K562 (cell line): ENCODE measurements at regions not wholly inside any gene's neighbourhood (a gene's known extent, or its start where the extent isn't known, plus 50 kb on each side); places are given as distances from the start of the nearest gene placed in this dataset.
A peak's percentile ranks its signal among the peaks of the same experiment; 100 is the strongest.

Experiments
- ATAC-seq: fragments of 200-7000 bp; cut with Tn5 transposase; 3 replicates; pipeline ENCODE4 v1.9.1; 2020; ENCODE audit warnings: moderate library complexity
- BruUV-seq: library from RNA; stranded (reverse); fragments of 400-500 nt; replicated peaks from 2 replicates; lab custom pipeline; 2021; lab: Mats Ljungman, UMichigan
- CTCF ChIA-PET: fragments of 300-600 bp; formaldehyde crosslinking; extraction: SDS; loops from one replicate; lab custom pipeline; 2021; ENCODE audit warnings: low intra/inter-chr PET ratio; lab: Yijun Ruan, JAX
- POLR2A ChIA-PET: fragments of 300-600, 350-650 bp; sonication (Branson Sonifier 250); formaldehyde crosslinking; extraction: SDS; loops from one replicate; lab custom pipeline; 2021; ENCODE audit warnings: antibody characterized with exemption, inconsistent platforms; lab: Yijun Ruan, JAX
- DNase-seq, 4 experiments: peaks; one replicate each; pipeline versions ENCODE4 v3.0.0 to v3.0.0-alpha.2; 2011 to 2018; ENCODE audit warnings: low spot score in 3 of 4, mixed read lengths in 3 of 4; ENCODE audit errors: extremely low read depth in 1 of 4
- FAIRE-seq: peaks from 2 replicates; lab custom pipeline; 2011; peaks lifted over from hg19 to GRCh38; lab: Jason Lieb, UNC
- H2AFZ ChIP-seq: 2 replicates; pipeline ENCODE4 v1.6.0; 2011; ENCODE audit warnings: low read depth, low read length, control low read depth, inconsistent platforms
- H3K27ac ChIP-seq: fragments of 200-600 bp; 3 replicates; pipeline ENCODE4 v1.8.0; 2011; ENCODE audit warnings: low read depth, mild to moderate bottlenecking, control low read depth, inconsistent platforms, low read length, moderate library complexity, mixed read lengths; ENCODE audit errors: extremely low read depth
- H3K27me3 ChIP-seq, 2 experiments: fragments of 300-600 bp in 1 of 2; 2 replicates in 1 of 2; 3 replicates in 1 of 2; pipeline versions ENCODE4 v1.6.0 to v1.8.0; 2011; ENCODE audit warnings: inconsistent platforms in 2 of 2, low read length in 2 of 2, mild to moderate bottlenecking in 1 of 2, mixed read lengths in 1 of 2, moderate library complexity in 1 of 2; ENCODE audit not compliant: control insufficient read depth in 2 of 2, insufficient read depth in 2 of 2
- H3K36me3 ChIP-seq: fragments of 300-600 bp; 3 replicates; pipeline ENCODE4 v1.8.0; 2011; ENCODE audit warnings: mild to moderate bottlenecking, low read length, inconsistent platforms; ENCODE audit not compliant: control insufficient read depth, insufficient read depth
- H3K4me1 ChIP-seq, 2 experiments: fragments of 200-600 bp in 1 of 2; replicated peaks in 1 of 2; 2 replicates in 1 of 2; 3 replicates in 1 of 2; pipeline versions ENCODE4 v1.5.1 to v1.8.0; 2011; ENCODE audit warnings: inconsistent platforms in 2 of 2, low read length in 2 of 2, mild to moderate bottlenecking in 1 of 2, mixed read lengths in 1 of 2, moderate library complexity in 1 of 2; ENCODE audit not compliant: control insufficient read depth in 2 of 2, insufficient read depth in 2 of 2
- H3K4me2 ChIP-seq: 2 replicates; pipeline ENCODE4 v1.6.1; 2011; ENCODE audit warnings: low read length, control low read depth, inconsistent platforms, mixed read lengths; ENCODE audit not compliant: insufficient read depth
- H3K4me3 ChIP-seq: fragments of 200-600 bp; sonication (generic), shearing (Covaris generic); 2 replicates; pipeline ENCODE4 v1.5.1; 2016; ENCODE audit warnings: control low read depth, inconsistent platforms
- H3K79me2 ChIP-seq: fragments of 200-600 bp; 3 replicates; pipeline ENCODE4 v1.8.0; 2011; ENCODE audit warnings: low read length, inconsistent platforms; ENCODE audit not compliant: control insufficient read depth, insufficient read depth
- H3K9ac ChIP-seq, 2 experiments: 2 replicates each; pipeline versions ENCODE4 v1.6.0 to v1.6.1; 2011; ENCODE audit warnings: low read depth in 2 of 2, low read length in 2 of 2, control low read depth in 1 of 2, inconsistent platforms in 1 of 2, mild to moderate bottlenecking in 1 of 2, mixed read lengths in 1 of 2; ENCODE audit not compliant: insufficient read depth in 1 of 2
- H3K9me1 ChIP-seq: one replicate; pipeline ENCODE4 v1.6.0; 2011; ENCODE audit warnings: inconsistent platforms, mild to moderate bottlenecking, low read length, moderate library complexity; ENCODE audit not compliant: control insufficient read depth, insufficient read depth
- H3K9me3 ChIP-seq: replicated peaks from 2 replicates; pipeline ENCODE4 v1.5.1; 2011; ENCODE audit warnings: low read depth, low read length, inconsistent platforms; ENCODE audit not compliant: control insufficient read depth, insufficient read depth
- H4K20me1 ChIP-seq: replicated peaks from 2 replicates; pipeline ENCODE4 v1.6.1; 2011; ENCODE audit warnings: low read length, inconsistent platforms, mixed read lengths; ENCODE audit not compliant: control insufficient read depth, insufficient read depth
- ARID2 ChIP-seq: fragments of 450-650 bp; IDR thresholded peaks from 2 replicates; pipeline ENCODE4 v1.6.1; 2017; ENCODE audit warnings: antibody characterized with exemption, mild to moderate bottlenecking
- BCOR ChIP-seq: fragments of 450-650 bp; IDR thresholded peaks from 2 replicates; pipeline ENCODE4 v1.6.1; 2016
- CREB1 ChIP-seq, 2 experiments: sonication (generic) in 1 of 2; formaldehyde crosslinking in 1 of 2; IDR thresholded peaks; 2 replicates each; pipeline versions ENCODE4 v1.6.1 to v1.8.0; 2012 to 2022; ENCODE audit warnings: inconsistent platforms in 1 of 2, mild to moderate bottlenecking in 1 of 2, missing genetic modification reagents in 1 of 2, moderate library complexity in 1 of 2
- DDX20 ChIP-seq: fragments of 450-650 bp; IDR thresholded peaks from 2 replicates; pipeline ENCODE4 v1.6.1; 2016; ENCODE audit warnings: missing genetic modification characterization, low read depth, mild to moderate bottlenecking, missing compliant biosample characterization, moderate library complexity
- ESRRA ChIP-seq: fragments of 450-650 bp; IDR thresholded peaks from 2 replicates; pipeline ENCODE4 v1.6.1; 2014; ENCODE audit warnings: low read depth, mild to moderate bottlenecking, moderate library complexity, borderline replicate concordance
- KDM1A ChIP-seq, 2 experiments: fragments of 450-650 bp; IDR thresholded peaks; 2 replicates each; pipeline ENCODE4 v1.6.1; 2016; ENCODE audit warnings: mild to moderate bottlenecking in 2 of 2
- NRF1 ChIP-seq, 2 experiments: fragments of 450-650 bp; IDR thresholded peaks in 1 of 2; conservative IDR thresholded peaks in 1 of 2; 2 replicates each; pipeline ENCODE4 v1.6.1; 2014; ENCODE audit warnings: mild to moderate bottlenecking in 2 of 2
- RBM25 ChIP-seq: fragments of 200-400 bp; formaldehyde crosslinking; IDR thresholded peaks from 2 replicates; pipeline ENCODE4 v1.6.1; 2018; ENCODE audit warnings: low read length, low read depth, moderate library complexity; ENCODE audit not compliant: severe bottlenecking
- SMAD4 ChIP-seq: fragments of 250-450 bp; sonication (Bioruptor Pico); conservative IDR thresholded peaks from 2 replicates; pipeline ENCODE4 v1.8.0; 2021; ENCODE audit warnings: inconsistent platforms, mild to moderate bottlenecking, moderate library complexity
- ZFPM2 ChIP-seq: fragments of 250-450 bp; sonication (Bioruptor Pico); IDR thresholded peaks from 2 replicates; pipeline ENCODE4 v1.5.1; 2022; ENCODE audit warnings: mild to moderate bottlenecking
- WGBS: fragments of 100-300 bp; shearing (Covaris generic); methylation state at CpG from one replicate; pipeline ENCODE4 v1.1.6; 2016; ENCODE audit warnings: low coverage, mixed read lengths; ENCODE audit not compliant: insufficient coverage; ENCODE audit errors: missing lambda C conversion rate; 5-methylcytosine and 5-hydroxymethylcytosine counted together
- in situ Hi-C: fragments of 300-500 bp; cut with MboI; formaldehyde crosslinking; loops from 4 replicates; pipeline ENCODE4 v1.15.0; 2018; ENCODE audit warnings: inconsistent platforms, mixed read lengths
- intact Hi-C: fragments of 100-400 bp; cut with micrococcal nuclease; formaldehyde crosslinking; loops from 2 replicates; pipeline ENCODE4 v1.14.2; 2022
- TF ChIP-seq, protein P1 (sequence below), 3 experiments: IDR thresholded peaks in 2 of 3; conservative IDR thresholded peaks in 1 of 3; 2 replicates each; pipeline ENCODE4 v1.5.1; 2011 to 2012; ENCODE audit warnings: low read length in 3 of 3, mild to moderate bottlenecking in 3 of 3, control low read depth in 2 of 3, improper control_type of control experiment in 1 of 3, inconsistent platforms in 1 of 3, low read depth in 1 of 3, mixed read lengths in 1 of 3, moderate library complexity in 1 of 3; ENCODE audit not compliant: insufficient read depth in 2 of 3
- TF ChIP-seq, protein P2 (sequence below): fragments of 200-800 bp; sonication (Bioruptor generic); IDR thresholded peaks from 2 replicates; pipeline ENCODE4 v1.6.1; 2017; ENCODE audit warnings: missing genetic modification characterization, missing compliant biosample characterization

DNA sequence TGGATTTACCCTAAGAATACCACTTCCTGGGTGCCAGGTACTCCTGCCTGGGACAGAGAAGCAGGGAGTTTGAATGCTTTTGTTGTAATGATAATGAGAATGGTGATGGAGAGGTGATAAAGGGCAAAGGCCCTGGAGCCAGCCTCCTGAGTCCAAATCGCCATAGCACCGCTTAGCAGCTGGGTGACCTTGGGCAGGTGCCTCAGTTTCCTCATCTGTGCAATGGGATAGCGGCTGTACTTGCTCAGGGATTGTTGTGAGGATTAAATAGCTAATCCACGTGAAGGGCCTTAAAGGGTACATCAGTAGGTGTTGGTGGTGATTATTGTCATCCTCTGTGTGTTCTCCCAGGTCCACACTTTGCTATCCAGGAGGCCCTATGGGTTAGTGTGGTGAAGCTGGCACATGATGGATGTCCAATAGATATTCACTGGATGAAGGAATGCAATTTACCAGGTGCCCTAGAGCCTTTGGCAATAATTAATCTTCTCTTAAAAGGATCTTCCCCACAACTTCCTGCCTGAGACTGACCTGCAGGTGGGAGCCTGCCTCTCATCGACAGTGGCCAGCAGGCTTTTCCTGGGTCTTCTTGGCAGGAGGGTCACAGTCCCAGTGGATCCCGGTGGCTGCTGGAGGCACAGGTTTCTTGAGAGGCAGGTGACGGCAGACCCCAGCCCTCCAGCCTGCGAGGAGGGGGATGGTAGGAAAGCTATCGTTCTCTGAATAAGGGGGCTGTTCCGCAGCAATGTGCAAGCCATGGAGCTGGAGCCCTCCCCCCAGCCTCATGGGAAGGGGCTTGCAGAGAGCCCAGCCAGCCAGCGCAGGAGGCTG is 160.2 kb downstream of the MACROH2A1 start:
- intact Hi-C loops (no loop called here), in situ Hi-C loops (no loop called here)
- DNase-seq (no peak), ATAC-seq (no peak), FAIRE-seq (no peak)
- peaks cover 7% of the 10 kb centered on the region; the same call in 1 of the 2 replicates for H4K20me1 ChIP-seq
- TF ChIP-seq ZFPM2 (CRISPR knock-in tag), result no peak
- TF ChIP-seq DDX20 (tag), result no peak
- TF ChIP-seq RBM25, result peak; percentile 72
- TF ChIP-seq NRF1 (conservative IDR thresholded peaks at IDR 0.05 in 1 of 2, IDR thresholded peaks at IDR 0.05 in 1 of 2), result no peak
- peak; percentile 59 for TF ChIP-seq BCOR
- TF ChIP-seq, protein P1, sequence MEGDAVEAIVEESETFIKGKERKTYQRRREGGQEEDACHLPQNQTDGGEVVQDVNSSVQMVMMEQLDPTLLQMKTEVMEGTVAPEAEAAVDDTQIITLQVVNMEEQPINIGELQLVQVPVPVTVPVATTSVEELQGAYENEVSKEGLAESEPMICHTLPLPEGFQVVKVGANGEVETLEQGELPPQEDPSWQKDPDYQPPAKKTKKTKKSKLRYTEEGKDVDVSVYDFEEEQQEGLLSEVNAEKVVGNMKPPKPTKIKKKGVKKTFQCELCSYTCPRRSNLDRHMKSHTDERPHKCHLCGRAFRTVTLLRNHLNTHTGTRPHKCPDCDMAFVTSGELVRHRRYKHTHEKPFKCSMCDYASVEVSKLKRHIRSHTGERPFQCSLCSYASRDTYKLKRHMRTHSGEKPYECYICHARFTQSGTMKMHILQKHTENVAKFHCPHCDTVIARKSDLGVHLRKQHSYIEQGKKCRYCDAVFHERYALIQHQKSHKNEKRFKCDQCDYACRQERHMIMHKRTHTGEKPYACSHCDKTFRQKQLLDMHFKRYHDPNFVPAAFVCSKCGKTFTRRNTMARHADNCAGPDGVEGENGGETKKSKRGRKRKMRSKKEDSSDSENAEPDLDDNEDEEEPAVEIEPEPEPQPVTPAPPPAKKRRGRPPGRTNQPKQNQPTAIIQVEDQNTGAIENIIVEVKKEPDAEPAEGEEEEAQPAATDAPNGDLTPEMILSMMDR (IDR thresholded peaks at IDR 0.05 in 2 of 3, conservative IDR thresholded peaks at IDR 0.05 in 1 of 3; ENCODE audit: insufficient read depth in 2 of 3, low read depth in 1 of 3, low read length in 3 of 3), result no peak
- TF ChIP-seq, protein P2, sequence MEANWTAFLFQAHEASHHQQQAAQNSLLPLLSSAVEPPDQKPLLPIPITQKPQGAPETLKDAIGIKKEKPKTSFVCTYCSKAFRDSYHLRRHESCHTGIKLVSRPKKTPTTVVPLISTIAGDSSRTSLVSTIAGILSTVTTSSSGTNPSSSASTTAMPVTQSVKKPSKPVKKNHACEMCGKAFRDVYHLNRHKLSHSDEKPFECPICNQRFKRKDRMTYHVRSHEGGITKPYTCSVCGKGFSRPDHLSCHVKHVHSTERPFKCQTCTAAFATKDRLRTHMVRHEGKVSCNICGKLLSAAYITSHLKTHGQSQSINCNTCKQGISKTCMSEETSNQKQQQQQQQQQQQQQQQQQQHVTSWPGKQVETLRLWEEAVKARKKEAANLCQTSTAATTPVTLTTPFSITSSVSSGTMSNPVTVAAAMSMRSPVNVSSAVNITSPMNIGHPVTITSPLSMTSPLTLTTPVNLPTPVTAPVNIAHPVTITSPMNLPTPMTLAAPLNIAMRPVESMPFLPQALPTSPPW (CRISPR knock-in tag), result no peak
- peak in 1 of 2 experiments; percentile 52; a peak in 1 of 4 replicates for TF ChIP-seq KDM1A (IDR thresholded peaks at IDR 0.05)
- no peak for TF ChIP-seq CREB1 (IDR thresholded peaks at IDR 0.05)
- TF ChIP-seq CREB1 (CRISPR knock-in tag; IDR thresholded peaks at IDR 0.05), result no peak
- peak; percentile 94 for TF ChIP-seq ESRRA
- no peak for TF ChIP-seq SMAD4
- TF ChIP-seq ARID2, result no peak
- H3K9ac ChIP-seq, result no peak overlapping the region
- no peaks in the 10 kb centered on the region for H3K36me3 ChIP-seq
- H3K4me1 ChIP-seq, result peaks cover 2 to 4% of the 10 kb centered on the region in 2 experiments; a peak in 2 of 5 replicates
- H3K4me3 ChIP-seq, result no peak overlapping the region
- H3K27ac ChIP-seq, result no peak overlapping the region
- no peaks in the 10 kb centered on the region for H3K9me3 ChIP-seq
- WGBS, result 44% methylated on average over 11 of the region's 11 CpGs
- no peaks in the 10 kb centered on the region for H3K79me2 ChIP-seq
- BruUV-seq, result no TSS peak
- no peak overlapping the region for H3K4me2 ChIP-seq
- H3K27me3 ChIP-seq, result peaks cover 6 to 14% of the 10 kb centered on the region in 2 experiments; a peak in 4 of 5 replicates
- CTCF ChIA-PET, result no interaction called here
- POLR2A ChIA-PET, result interaction anchor here (0.6 to 1.0 kb wide), 3 partner anchors 9 to 28 kb away, joined by 3 read pairs; no protein-coding TSS in a partner anchor
- H2AFZ ChIP-seq, result no peak overlapping the region
- H3K9me1 ChIP-seq, result no peaks in the 10 kb centered on the region
